Inferior parietal cortex (tissue), 1 donor: ENCODE measurements at regions not wholly inside any gene's neighbourhood (a gene's known extent, or its start where the extent isn't known, plus 50 kb on each side); places are given as distances from the start of the nearest gene placed in this dataset.
"Not testable (repeated sequence)": the region's sequence is repeated elsewhere in the genome, so short reads cannot be mapped to it uniquely, and the experiment has no call there.

ENCODE experiments used
- DNase-seq: peaks from one replicate; pipeline ENCODE4 v3.0.0-alpha.2; 2016; ENCODE audit errors: extremely low spot score

DNA sequence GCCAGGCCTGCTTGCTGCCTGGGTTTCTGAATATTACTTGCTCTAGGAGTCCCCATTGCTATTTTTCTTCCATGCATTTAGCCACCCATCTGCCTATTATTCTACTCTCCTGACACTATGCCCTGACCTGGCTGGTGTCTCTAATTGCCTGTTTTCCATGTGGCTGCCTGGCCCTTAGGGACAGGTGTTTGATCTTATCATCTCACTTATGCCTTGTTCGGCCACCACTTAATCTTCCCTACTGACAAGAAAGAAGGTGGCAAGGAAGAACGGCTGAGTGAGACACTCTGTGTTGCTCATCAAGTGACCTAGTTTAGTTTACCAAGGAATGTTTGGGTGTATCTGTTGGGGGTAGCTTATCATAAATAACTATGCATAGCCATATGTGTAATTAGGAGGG is 50.4 kb upstream of the RAPH1 start:
- DNase-seq, result no peak

DNA sequence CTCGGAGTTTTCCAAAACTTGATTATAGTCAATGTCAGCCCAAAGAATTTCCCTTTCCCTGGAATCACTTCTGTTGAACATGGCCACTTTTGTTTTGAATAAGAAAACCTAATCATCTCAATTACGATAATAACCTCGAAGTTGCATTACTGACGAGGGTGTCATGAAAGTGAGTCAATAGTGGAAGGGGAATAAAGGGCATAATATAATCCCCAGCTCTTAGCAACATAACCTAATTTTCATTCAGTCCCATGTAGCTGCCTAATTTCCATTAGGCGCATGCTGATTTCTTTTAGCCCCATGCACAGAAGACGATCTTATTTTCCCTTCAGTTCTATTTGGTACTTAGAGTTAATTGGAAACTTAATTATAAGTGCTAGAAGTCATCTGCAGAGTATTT is 51.1 kb upstream of the RAPH1 start:
- no peak for DNase-seq

- no peak for DNase-seq
Observed at GRCh38 chr2:203586696-203587095, 51.6 kb upstream of the RAPH1 start.

GRCh38 chr2:203590496-203590895 is 55.4 kb upstream of the RAPH1 start:
- no peak for DNase-seq

DNA sequence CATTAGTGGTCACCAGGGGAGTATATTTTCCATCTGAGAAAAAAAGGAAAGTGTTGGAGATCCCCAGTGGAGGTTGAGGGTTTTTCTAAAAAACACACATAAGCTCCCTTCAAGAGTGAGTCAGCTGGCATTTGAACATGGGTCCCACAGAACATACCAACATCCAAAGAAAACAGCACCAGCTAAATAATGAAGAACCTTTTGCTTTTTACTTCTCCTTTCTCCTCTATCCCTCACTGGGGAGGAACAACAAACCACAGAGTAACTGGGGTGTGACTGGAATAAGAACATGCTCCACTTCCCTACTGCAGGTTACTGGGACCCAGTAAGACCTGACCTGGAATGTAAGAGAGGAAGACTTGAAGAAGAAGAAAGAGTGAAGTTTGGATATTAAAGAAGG is 56.5 kb upstream of the RAPH1 start:
- no peak for DNase-seq

DNA sequence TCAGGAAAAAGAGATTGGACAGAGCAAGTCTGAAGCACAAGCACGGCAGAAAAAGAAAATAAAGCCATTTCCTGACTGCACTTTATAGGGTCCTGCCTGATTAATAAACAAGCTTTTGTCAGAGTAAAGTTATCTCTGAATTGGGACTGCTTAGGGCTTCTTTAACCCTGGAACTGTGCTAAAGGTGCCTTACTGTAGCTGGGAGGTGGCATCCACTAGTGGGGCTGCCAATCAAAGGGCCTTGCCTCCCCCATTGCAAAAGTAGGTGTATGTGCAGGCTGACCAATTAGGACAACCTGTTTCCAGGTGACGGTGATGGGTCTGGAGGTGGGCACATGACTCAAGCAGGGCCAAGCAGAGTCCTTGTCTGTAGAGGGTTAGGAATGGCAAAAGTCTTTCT is 57.4 kb upstream of the RAPH1 start:
- DNase-seq, result no peak

DNA sequence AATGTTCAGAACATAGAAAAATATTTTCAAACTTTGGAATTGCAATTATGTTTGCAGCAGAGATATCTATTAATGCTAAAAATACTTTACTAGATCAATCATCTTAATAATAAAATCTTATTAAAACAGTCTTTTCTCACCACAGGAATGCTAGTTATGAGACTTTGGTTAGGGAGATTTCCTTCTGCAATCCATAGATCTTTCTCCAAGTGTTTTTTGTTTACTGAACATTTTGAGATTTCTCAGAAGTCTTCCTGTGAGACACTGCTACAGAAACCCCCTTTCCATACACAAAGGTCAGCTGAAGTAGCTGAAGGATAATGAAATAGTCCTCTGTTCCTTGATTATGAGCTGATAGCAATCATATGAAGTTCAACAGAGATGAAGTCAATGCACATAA is 59.4 kb upstream of the RAPH1 start:
- no peak for DNase-seq

GRCh38 chr2:203596183-203596582 is 61.1 kb upstream of the RAPH1 start:
- DNase-seq, result no peak

DNA sequence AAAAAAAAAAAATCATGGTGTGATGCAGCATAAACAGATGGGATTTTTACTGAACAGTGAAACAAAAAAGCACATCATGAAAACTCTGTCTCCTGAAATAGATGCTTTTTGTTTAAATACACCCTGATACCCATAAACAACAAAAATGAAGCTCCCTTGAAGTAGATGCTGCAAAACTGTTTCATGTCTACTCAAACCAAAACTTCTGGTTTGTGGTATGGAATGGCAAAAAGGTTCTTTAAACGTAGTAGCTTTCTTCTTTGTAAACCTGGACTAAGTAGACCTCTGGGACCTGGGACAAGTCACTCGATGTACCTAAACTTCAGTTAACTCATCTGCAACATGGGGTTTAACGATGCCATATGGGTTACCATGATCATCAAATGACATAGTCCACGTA is 64.4 kb upstream of the RAPH1 start:
- no peak for DNase-seq

DNA sequence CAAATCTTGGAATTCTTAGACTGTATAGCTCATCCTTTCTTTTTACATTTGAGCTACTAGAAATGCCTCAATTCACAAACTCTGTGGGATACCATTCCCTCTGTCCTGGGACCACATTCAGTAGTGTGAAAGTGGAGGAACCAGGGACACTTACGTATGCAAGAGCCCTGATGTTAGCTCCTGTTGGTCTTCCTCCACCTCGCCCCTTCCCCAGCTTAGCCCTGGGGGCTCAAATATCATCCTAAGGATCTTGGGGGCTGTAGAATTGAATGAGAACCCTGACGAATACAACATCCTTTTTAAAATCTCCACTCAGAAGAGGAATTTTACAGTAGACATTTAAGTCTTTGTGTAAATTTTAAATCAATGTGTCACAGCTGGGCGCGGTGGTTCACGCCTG is 65.2 kb upstream of the RAPH1 start:
- no peak for DNase-seq

GRCh38 chr2:203603456-203604389 is 68.6 kb upstream of the RAPH1 start:
- no peak for DNase-seq

GRCh38 chr2:203605302-203605701 is 70.2 kb upstream of the RAPH1 start:
- no peak for DNase-seq

DNA sequence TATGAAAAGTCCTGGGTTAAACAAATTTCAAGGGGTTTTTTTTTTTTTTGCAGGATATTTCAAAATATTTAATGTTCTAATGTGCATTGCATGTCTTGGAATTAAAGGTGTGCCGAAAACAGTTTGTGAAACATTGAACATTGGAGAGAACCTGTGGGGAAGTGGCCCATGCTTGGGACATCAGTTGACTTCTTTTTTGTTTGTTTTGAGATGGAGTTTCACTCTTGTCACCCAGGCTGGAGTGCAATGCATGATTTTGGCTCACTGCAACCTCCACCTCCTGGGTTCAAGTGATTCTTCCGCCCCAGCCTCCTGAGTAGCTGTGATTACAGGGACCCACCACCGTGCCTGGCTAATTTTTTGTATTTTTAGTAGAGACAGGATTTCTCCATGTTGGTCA is 71.0 kb upstream of the RAPH1 start:
- DNase-seq, result no peak

GRCh38 chr2:203610558-203610957 is 75.5 kb upstream of the RAPH1 start:
- DNase-seq, result no peak

DNA sequence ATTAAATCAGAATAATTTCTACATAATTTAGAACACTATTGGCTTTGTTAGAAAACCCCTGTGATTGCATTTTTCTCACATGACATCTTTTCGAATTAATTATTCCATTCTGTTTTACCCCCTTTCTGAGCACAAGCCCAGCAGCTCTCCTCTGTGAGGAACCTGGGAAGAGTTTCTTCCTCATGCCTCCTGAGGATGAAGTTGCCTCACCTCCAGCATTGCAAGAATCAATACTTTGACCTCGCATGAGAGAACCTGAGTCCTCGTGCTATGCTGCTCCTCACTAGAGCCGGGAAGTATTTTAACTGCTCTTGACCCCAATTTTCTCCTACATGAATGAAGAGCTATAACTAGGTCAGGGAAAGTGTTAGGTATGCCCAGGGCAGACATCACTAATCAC is 77.1 kb upstream of the RAPH1 start:
- no peak for DNase-seq

DNA sequence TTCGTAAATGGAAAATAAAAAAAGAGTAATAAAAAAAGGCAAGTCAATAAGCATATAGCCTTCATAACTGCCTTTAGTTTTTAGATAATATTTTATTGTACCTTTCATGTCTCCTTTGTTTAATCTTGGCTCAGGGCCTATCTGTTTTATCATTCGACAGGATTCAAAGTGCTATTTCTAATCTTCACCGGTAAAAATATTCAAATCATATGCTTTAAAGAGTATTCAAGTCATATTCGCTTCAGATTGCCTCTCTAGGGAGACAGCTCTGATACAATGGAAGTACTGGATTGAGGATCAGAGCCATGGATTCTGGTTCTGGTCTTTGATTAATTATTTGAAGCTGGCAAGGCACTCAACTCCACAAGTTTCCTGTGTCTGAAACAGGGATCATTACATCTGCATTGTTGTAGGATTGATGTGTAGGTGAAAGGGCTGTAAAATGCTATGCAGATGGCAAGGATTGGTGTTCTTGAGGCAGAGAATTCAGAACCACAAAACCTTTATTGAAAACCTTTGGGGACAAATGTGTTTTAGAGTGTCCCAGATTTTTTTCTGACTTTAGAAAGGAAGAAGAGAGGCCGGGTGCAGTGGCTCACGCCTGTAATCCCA is 84.3 kb upstream of the RAPH1 start:
- DNase-seq, result no peak

- DNase-seq, result no peak
Observed at GRCh38 chr2:203621981-203622515, 84.4 kb upstream of the CD28 start.

DNA sequence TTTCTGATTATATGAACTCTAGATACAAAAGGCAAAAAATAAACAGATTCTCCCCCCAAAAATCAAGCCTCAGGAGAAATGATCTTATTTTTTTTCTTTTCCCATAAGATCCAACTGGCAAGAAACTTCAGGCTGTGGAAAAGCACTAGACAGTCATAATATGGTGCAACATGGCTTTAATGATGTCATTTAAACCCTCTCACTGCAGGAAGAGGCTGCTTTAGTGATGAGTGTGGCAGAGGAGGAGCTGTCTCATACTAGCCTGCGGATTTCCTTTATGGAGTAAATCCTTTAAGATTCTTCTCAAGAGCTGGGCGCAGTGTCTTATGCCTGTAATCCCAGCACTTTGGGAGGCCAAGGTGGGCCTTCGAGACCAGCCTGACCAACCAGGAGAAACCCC is 83.3 kb upstream of the CD28 start:
- no peak for DNase-seq

- no peak for DNase-seq
Observed at GRCh38 chr2:203623661-203624060, 82.8 kb upstream of the CD28 start.

- DNase-seq, result no peak
Observed at GRCh38 chr2:203625701-203626100, 80.7 kb upstream of the CD28 start.

DNA sequence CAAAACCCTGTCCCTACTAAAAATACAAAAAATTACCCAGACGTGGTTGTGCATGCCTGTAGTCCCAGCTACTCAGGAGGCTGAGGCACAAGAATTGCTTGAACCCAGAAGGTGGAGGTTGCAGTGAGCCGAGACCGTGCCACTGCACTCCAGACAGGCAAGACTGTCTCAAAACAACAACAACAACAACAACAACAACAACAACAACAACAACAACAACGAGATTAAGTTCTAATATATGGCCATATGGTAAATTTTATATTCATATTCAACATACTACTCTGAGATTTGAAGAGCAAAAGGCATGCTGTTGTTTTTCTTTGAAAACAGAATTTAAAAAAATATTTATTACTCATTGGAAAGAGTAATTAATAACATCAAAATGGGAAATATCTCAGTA is 80.2 kb upstream of the CD28 start:
- not testable (repeated sequence) for DNase-seq

GRCh38 chr2:203626952-203627681 is 79.3 kb upstream of the CD28 start:
- DNase-seq, result no peak
